ENCODE measurements at regions not wholly inside any gene's neighbourhood (a gene's known extent, or its start where the extent isn't known, plus 50 kb on each side); places are given as distances from the start of the nearest gene placed in this dataset.

- no peak for TF ChIP-seq POLR2AphosphoS5 (IDR thresholded peaks at IDR 0.05; ENCODE audit: low read depth, low read length)
- TF ChIP-seq CTCF (IDR thresholded peaks at IDR 0.05), result no peak
- no peak for TF ChIP-seq REST (IDR thresholded peaks at IDR 0.05; ENCODE audit: insufficient read depth in 1 of 2, low read depth in 2 of 2, low read length in 1 of 2)
- TF ChIP-seq TCF7L2 (IDR thresholded peaks at IDR 0.05; ENCODE audit: low read depth, low read length), result no peak
- no peak for TF ChIP-seq SIN3A (IDR thresholded peaks at IDR 0.05; ENCODE audit: borderline replicate concordance, insufficient read depth, low read depth, low read length)
Observed at GRCh38 chr2:156778916-156779315, 342.7 kb downstream of the GPD2 start.
